ENCODE measurements at regions not wholly inside any gene's neighbourhood (a gene's known extent, or its start where the extent isn't known, plus 50 kb on each side); places are given as distances from the start of the nearest gene placed in this dataset.

GRCh38 chr16:79991969-79992368, 391.4 kb upstream of the MAF start:
- Histone ChIP-seq H3K79me2 (ENCODE audit: insufficient read depth, low read length) (no peaks in the 10 kb centered on the region), H3K36me3 (ENCODE audit: low read length) (no peaks in the 10 kb centered on the region), H3K9me2 (replicated peaks; ENCODE audit: insufficient read depth, low read length) (no peaks in the 10 kb centered on the region), H3K27me3 (ENCODE audit: low read length) (no peaks in the 10 kb centered on the region), H3K4me3 (ENCODE audit: insufficient read depth, low read length, poor library complexity, severe bottlenecking) (no peak overlapping the region), H2AFZ (ENCODE audit: low read depth, low read length, severe bottlenecking) (no peak overlapping the region), H3K9me3 (ENCODE audit: insufficient read depth, low read length) (no peaks in the 10 kb centered on the region), H3K9ac (ENCODE audit: low read length) (no peak overlapping the region), H3K4me2 (ENCODE audit: low read depth, low read length, poor library complexity, severe bottlenecking) (no peak overlapping the region), H3F3A (ENCODE audit: insufficient read depth) (no peaks in the 10 kb centered on the region), H3K27ac (ENCODE audit: low read depth, low read length) (no peak overlapping the region), H4K20me1 (ENCODE audit: low read depth, low read length) (no peaks in the 10 kb centered on the region)
- TF ChIP-seq EZH2phosphoT487 (conservative IDR thresholded peaks at IDR 0.05; ENCODE audit: low read length) (no peak), CTCF (IDR thresholded peaks at IDR 0.05; ENCODE audit: insufficient read depth, low read length, poor library complexity, severe bottlenecking) (no peak)

DNA sequence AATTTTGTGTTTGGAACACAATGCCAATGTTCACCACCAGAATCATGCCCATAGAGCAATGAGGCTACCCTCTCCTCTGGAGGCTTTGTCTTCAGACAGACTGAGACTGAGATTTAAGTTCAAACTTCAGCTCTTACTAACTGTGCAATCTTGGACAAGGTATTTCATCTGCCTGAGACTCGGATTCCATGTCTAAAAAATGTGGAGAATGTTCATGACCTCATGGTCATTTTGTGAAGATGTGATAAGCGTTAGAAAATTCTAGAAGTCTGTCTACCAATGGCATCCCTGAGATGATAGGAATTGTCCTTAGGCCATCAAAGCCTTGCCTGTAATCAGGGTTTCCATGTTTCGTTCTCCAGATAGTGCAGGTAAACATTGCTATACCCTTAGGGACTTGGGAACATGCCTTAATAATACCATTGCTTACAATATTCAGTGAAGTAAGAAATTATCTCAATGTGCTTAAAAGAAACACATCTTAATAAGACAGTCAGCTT, 388.2 kb upstream of the MAF start:
- Histone ChIP-seq H3K36me3 (ENCODE audit: low read length) (no peaks in the 10 kb centered on the region), H3K9me3 (ENCODE audit: insufficient read depth, low read length) (no peaks in the 10 kb centered on the region), H3K9ac (ENCODE audit: low read length) (no peak overlapping the region), H4K20me1 (ENCODE audit: low read depth, low read length) (no peaks in the 10 kb centered on the region), H2AFZ (ENCODE audit: low read depth, low read length, severe bottlenecking) (no peak overlapping the region), H3K27ac (ENCODE audit: low read depth, low read length) (no peak overlapping the region), H3K27me3 (ENCODE audit: low read length) (no peaks in the 10 kb centered on the region), H3K79me2 (ENCODE audit: insufficient read depth, low read length) (no peaks in the 10 kb centered on the region), H3K9me2 (replicated peaks; ENCODE audit: insufficient read depth, low read length) (no peaks in the 10 kb centered on the region), H3K4me3 (ENCODE audit: insufficient read depth, low read length, poor library complexity, severe bottlenecking) (no peak overlapping the region), H3F3A (ENCODE audit: insufficient read depth) (no peaks in the 10 kb centered on the region), H3K4me2 (ENCODE audit: low read depth, low read length, poor library complexity, severe bottlenecking) (no peak overlapping the region)
- TF ChIP-seq EZH2phosphoT487 (conservative IDR thresholded peaks at IDR 0.05; ENCODE audit: low read length) (no peak), CTCF (IDR thresholded peaks at IDR 0.05; ENCODE audit: insufficient read depth, low read length, poor library complexity, severe bottlenecking) (no peak)

GRCh38 chr16:79988089-79988488, 387.6 kb upstream of the MAF start:
- Histone ChIP-seq H4K20me1 (ENCODE audit: low read depth, low read length) (no peaks in the 10 kb centered on the region), H3K9ac (ENCODE audit: low read length) (no peak overlapping the region), H3F3A (ENCODE audit: insufficient read depth) (no peaks in the 10 kb centered on the region), H3K4me2 (ENCODE audit: low read depth, low read length, poor library complexity, severe bottlenecking) (no peak overlapping the region), H3K27ac (ENCODE audit: low read depth, low read length) (no peak overlapping the region), H3K9me2 (replicated peaks; ENCODE audit: insufficient read depth, low read length) (no peaks in the 10 kb centered on the region), H3K4me3 (ENCODE audit: insufficient read depth, low read length, poor library complexity, severe bottlenecking) (no peak overlapping the region), H3K27me3 (ENCODE audit: low read length) (no peaks in the 10 kb centered on the region), H3K9me3 (ENCODE audit: insufficient read depth, low read length) (no peaks in the 10 kb centered on the region), H3K79me2 (ENCODE audit: insufficient read depth, low read length) (no peaks in the 10 kb centered on the region), H2AFZ (ENCODE audit: low read depth, low read length, severe bottlenecking) (no peak overlapping the region), H3K36me3 (ENCODE audit: low read length) (no peaks in the 10 kb centered on the region)
- no peak for TF ChIP-seq CTCF (IDR thresholded peaks at IDR 0.05; ENCODE audit: insufficient read depth, low read length, poor library complexity, severe bottlenecking)
- no peak for TF ChIP-seq EZH2phosphoT487 (conservative IDR thresholded peaks at IDR 0.05; ENCODE audit: low read length)

Data from SU-DHL-6 (cell line).